Activated T-cell treated with anti-CD3 and anti-CD28 coated beads, Interleukin-2, amount 50 U/mL, for 1 hour (primary cell): ENCODE measurements at regions not wholly inside any gene's neighbourhood (a gene's known extent, or its start where the extent isn't known, plus 50 kb on each side); places are given as distances from the start of the nearest gene placed in this dataset.

Experiments
- DNase-seq: peaks from one replicate; pipeline ENCODE4 v3.0.0-alpha.2; 2020

DNA sequence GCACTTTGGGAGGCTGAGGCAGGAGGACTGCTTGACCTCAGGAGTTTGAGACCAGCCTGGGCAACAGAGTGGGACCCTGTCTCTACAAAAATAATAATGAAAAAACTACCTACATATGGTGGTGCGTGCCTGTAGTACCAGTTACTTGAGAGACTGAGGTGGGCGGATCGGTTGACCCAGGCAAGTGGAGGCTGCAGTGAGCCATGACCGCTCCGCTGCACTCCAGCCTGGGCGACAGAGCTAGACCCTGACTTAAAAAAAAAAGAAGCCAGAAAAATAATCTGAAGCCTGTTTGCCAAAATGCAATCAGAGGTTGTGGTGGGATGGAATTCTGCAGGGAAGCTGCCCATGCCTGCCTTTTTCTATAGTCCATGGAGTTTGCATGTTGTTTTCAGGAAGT is 50.4 kb upstream of the GGTA1 start:
- DNase-seq: no peak

DNA sequence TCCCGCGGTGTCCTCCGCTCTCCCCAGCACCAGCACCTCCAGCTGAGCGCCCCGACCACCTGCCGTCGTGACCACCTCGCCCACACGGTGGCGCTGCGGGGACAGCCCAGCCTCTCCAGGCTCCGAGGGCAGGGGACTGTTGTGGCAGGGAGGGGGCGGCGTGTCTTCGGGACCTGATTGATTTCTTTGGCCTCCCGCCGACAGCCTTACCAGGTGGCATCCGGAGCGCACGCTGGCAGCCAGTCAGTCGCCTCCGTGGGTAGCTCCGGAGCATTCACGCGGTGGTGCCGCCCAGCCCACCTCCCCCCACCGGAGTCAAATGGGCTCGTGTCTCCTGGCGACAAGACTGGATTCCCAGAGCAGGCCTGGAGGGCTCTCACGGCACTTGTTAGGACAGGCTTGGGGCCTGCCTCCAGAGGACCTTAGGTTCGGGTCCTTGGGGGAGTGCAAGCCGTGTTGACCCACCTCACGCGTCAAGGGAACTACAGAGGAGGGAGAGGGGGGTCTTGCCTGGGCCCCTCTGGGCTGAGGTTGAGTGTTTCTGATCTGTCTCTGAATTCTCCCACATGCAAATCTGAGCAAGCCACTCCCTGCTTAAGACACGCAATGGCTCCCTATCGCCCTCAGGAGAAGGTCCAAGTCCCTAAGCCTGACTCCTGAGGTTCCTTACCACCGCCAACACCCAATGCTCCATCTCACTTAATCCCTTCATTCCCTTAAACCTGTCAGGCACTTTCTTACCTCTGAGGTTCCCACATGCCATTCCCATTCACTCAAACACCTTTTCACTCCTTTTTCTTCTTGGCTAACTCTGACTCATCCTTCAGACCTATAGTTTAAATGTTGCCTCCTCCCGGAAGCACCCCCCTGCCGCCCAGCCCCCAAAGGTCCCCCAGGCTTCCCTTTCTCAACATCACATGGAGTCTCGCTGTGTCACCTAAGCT is 51.2 kb upstream of the GGTA1 start:
- DNase-seq: peak; percentile 75

DNA sequence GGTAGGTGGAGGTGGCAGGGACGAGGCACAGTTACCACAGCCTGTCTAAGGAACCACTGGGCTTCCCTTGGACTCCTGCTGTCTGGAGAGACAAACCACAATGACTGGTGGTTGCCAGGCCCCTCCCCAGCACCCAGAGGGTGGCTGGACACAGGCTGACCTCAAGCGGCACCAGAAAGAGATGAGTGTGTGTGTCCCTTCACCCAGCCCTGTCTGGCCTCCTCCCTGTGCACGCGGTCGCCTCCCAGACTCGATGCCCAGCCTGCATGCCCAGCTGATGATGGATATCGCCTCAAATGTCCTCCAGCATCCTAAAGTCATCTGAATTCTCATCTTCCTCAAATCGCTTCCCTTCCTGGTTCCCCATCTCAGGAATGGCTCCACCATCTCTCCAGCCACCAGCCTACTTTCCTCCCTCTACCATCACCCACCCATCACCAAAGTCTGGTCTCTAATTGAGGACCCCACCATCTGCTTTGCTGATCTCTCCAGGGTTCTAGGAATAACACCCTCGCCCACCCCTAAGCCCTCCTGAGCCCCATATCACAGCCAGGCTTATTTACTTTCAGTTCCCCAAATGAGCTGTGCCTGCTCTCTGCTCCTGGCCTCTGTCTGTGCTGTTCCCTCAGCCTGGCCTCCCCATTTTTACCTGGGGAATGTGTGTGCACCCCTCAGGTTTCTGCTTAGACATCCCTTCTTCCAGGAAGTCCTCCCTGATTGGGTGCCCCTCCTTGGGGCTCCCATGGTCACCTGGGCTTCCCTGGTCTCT is 52.5 kb upstream of the GGTA1 start:
- no peak for DNase-seq

DNA sequence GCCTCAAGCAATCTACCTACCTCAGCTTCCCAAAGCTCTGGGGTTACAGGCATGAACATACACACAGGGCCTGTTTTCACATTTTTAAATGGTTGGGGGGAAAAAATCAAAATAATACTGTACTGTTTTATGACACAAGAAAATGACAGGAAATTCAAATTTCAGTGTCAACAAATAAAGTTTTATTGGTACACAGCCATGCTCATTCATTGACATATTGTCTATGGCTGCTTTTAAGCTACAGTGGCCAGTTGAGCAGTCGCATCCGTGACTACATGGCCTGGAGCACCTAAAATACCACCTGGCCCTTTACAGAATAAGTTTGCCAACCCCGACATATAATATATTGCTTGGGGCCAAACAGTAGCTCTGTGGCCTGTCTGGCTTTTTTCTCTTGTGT is 56.4 kb upstream of the GGTA1 start:
- no peak for DNase-seq

DNA sequence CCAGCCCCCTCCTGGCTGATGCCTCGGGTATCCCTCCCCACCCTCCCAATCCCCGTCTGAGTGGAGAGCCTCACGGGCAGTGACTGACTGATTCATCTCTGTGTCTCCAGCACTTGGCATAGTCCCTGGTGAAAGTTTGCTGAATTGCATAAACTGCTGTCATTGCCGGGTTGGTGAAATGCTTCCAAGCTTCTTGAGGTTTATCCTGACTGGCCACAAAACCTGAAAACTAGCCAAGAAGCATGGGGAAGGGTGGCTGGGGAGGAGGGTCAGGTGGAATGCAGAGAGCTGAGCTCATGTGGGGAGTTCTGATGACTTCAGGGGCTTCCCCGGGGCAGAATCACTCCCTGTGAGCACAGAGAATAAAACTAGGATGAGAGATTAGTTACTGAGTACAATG is 56.9 kb upstream of the GGTA1 start:
- no peak for DNase-seq

GRCh38 chr9:121557581-121558447 is 58.2 kb upstream of the GGTA1 start:
- DNase-seq: no peak

DNA sequence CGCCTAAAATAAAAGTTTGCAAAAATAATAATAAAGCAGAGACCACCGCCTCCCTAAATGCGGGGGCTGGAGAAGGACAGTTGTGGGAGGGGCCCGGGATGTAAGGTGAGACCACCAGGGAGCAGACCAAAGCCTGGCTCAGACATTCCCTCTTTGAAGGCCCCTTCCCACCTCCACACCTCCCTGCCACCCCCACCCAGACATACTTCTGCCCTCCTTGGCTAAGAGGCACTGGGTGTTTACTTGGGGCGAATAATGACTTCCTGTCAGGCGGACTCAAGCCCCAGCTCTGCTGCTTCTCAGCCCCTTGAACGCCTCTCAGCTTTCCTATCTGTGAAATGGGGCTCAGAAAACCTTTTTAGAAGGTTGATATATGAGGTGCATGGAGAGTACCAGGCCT is 58.8 kb upstream of the GGTA1 start:
- DNase-seq: no peak

GRCh38 chr9:121559183-121559582 is 59.5 kb upstream of the GGTA1 start:
- DNase-seq: no peak

- no peak for DNase-seq
These were observed 61.3 kb upstream of the GGTA1 start for GRCh38 chr9:121560921-121561320.

DNA sequence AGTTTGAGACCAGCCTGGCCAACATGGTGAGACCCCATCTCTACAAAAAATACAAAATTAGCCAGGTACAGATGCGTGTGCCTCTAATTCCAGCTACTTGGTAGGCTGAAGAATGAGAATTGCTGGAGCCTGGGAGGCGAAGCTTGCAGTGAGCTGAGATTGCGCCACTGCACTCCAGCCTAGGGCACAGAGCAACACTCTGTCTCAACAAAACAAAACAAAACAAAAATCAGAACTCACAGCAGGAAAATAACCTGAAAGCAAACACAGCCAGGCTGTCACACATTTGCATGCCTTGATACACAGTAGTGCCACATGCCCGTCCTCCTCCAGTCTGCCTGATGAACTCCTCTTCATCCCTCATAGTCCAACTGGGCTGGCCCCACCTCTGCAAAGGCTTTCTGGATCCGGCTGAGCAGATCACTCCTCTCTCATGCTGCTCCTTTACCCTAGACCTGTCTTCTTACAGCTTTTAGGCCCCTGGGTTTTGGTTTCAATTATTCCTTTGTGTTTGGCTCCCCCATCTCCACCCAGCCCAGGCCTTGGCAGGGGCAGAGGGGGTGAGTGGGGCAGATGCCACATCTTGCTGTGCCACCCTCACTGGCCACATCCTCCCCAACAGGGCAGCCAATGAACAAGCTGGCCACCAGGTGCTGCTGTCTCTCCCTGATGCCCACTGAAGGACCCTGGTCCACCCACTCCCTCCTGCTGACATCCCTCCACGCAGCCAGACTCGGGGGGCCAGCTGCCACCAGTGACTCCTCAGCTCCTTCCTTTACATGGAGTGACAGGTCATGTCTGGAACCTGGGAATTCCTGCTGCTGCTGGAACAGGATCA is 62.0 kb upstream of the GGTA1 start:
- DNase-seq: no peak

DNA sequence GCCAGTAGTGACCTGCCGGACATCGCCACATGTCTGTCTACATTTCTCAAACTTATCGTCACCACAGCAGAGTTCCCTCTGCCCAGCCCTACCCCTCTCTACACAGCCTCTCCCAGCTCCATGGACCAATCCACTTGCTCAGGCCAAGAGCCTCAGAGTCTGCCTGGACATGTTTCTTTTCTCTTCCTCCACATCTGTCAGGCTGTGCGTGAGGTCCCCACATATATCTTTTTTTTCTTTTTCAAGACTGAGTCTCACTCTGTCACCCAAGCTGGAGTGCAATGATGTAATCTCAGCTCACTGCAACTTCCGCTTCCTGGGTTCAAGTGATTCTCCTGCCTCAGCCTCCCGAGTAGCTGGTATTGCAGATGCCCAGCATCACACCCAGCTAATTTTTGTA is 62.7 kb upstream of the GGTA1 start:
- no peak for DNase-seq

GRCh38 chr9:121563425-121563824 is 63.8 kb upstream of the GGTA1 start:
- no peak for DNase-seq

DNA sequence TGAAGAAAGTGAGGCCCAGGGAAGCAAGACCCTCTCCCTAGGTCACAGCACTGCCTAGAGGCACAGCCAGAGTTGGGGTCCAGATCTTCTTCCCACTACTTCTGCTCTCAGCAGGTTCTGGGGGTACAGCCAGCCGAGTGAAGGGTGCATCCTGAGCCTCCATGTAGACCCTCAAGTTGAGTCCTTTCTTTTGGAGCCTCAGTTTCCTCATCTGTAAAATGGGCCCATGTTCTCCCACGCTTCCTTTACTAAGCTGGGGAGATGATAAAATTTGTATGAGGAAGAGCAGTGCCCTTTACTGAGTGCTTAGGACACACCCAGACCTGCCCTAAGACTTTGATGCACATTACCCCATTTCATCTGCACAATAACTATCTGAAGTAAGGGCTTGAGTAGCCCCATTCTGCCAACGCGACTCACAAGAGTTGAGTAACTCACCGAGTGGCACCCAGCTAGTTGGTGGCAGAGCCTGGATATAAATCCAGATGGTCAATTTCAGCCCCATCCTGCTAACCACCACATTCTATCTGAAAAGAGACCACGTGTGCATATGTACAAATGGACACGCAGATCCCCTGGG is 64.3 kb upstream of the GGTA1 start:
- DNase-seq: no peak

- no peak for DNase-seq
These were observed 65.0 kb upstream of the GGTA1 start for GRCh38 chr9:121564504-121565260.

- DNase-seq: no peak
These were observed 67.1 kb upstream of the GGTA1 start for GRCh38 chr9:121566481-121567465.

- no peak for DNase-seq
These were observed 68.1 kb upstream of the GGTA1 start for GRCh38 chr9:121567500-121568342.

GRCh38 chr9:121568343-121569265 is 69.0 kb upstream of the GGTA1 start:
- no peak for DNase-seq

DNA sequence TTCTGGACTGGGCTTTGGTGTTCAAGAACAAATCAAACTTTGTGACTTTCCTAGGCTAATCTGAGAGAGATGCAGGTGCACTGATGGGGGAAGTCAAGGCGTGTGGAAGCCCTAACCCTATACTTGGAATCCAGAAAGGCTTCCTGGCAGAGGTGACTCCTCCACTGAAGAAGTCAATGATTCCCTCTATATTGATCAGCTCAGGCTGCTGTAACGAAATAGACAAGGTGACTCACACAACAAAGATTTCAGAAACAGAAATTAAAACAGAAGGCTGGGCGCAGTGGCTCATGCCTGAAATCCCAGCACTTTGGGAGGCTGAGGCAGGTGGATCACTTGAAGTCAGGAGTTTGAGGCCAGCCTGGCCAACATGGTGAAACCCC is 69.6 kb upstream of the GGTA1 start:
- DNase-seq: no peak
